HG02981 (cell line): ENCODE measurements at regions not wholly inside any gene's neighbourhood (a gene's known extent, or its start where the extent isn't known, plus 50 kb on each side); places are given as distances from the start of the nearest gene placed in this dataset.
"Not testable (repeated sequence)": the region's sequence is repeated elsewhere in the genome, so short reads cannot be mapped to it uniquely, and the experiment has no call there.

Source experiments
- ATAC-seq: cut with Tn5 transposase; IDR thresholded peaks from one replicate; pipeline ENCODE4 v1.9.1; 2021; ENCODE audit warnings: mild to moderate bottlenecking, moderate library complexity; ENCODE audit not compliant: unreplicated experiment

DNA sequence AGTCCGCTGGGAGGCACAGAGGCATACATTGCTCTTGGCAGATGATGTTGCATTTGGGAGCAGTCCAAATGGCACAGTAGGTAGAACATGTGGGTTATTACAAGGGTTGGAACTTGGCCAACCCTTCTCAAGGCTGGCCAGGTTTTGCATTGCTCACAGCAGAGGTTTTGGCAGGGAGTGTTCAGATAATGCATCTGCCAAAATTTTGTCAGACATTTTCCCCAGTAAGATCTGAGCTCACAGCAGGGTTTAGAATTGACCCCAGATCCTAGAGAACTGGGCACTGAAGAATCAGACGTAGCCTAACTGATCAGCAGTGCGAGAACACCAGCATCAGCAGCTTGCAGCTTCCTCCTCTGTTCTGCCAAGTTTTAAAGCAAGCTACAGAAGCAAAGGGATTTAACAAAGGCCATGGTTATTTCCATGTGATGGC lies 468.8 kb upstream of the KIF2B start:
- ATAC-seq, result no peak

DNA sequence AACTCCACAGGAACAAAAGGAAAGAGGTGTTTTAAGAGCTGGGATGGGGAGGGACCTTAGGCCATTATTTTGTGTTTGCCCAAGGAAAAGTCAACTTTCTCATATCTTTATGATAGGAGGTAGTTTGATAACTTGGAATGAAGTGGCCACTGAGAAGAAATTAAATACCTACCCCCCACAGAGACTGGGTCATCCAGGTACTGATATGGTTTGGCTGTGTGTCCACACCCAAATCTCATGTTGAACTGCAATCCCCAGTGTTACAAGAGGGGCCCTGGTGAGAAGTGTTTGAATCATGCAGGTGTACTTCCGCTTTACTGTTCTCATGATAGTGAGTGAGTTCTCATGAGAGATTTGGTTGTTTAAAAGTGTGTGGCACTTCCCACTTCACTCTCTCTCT lies 477.9 kb upstream of the KIF2B start:
- no peak for ATAC-seq

DNA sequence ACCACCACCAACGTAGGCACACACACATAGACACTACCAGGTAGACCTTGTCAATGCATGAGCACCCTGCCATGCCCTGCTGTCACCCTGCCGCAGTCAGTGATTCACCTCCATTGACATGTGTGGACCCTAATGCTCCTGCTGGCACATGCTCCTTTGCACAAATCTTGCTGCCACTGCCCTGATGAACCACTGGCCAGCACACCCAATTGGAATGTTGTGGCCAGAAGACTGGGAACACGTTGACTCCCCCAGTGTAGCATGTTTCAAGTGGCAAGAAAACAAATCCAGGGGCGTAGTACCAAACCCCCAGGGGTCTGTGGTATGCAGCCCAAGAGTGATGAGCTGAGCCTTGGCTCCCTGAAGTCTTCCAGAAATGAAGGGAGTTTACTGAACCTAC lies 486.4 kb upstream of the KIF2B start:
- ATAC-seq, result no peak

DNA sequence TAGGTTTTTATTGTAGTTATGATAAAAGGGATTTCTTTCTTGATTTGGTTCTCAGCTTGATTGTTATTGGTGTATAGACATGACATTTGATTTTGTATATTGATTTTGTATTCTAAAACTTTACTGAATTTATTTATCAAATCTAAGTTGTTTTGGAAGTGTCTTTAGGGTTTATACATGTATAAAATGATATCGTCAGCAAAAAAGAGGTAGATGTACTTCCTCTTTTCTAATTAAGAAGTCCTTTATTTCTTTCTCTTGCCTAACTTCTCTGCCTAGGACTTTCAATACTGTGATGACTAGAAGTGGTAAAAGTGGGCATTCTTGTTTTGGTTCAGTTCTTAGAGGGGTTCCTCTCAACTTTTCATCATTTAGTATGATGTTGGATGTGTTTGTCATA lies 487.3 kb upstream of the KIF2B start:
- ATAC-seq, result no peak

DNA sequence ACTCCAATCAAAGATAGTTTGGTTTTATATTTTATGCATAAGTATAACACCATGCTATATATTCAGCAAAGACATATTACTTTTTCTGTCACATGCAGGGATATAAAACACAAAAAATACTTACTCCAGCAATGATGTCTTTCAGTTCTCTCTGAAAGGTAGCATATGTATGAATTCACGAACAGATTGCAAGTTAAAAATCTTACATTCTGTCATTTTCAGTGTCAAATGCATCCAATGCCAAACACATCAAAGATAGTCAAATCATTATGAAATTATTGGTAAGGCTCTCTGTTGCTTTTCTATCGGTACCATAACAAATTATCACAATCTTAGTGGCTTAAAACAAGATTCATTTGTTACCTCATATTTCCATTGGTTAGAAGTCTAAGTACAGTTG lies 492.0 kb upstream of the KIF2B start:
- no peak for ATAC-seq

DNA sequence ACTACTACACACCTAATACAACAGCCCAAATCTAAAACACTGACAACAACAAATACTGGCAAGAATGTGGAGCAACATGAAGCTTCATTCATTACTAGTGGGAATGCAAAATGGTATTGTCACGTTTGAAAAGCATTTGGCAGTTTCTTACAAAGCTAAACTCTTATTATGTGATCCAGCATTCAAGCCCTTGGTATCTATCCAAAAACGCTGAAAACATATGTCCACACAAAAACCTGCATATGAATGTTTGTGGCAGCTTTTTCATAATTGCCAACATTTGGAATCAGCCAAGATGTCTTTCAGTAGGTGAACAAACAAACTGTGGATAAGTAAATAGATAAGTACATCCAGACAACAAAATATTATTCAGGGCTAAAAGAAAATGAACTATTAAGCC lies 501.1 kb upstream of the KIF2B start:
- no peak for ATAC-seq

DNA sequence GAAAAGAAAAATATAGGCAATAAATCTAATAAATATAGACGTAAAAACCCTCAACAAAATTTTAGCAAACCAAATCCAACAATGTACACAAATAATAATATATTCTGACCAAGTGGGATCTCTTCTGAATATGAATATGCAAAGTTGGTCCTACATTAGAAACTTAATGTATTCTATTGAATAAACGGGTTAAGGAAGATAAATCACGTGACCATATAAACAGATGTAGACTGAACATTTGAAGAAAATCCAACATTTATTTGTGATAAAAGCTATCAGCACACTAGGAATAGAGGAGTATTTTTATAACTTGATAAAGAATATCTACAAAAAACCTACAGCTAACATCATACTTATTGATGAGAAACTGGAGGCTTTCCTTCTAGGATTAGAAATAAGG lies 502.8 kb upstream of the KIF2B start:
- ATAC-seq, result no peak

DNA sequence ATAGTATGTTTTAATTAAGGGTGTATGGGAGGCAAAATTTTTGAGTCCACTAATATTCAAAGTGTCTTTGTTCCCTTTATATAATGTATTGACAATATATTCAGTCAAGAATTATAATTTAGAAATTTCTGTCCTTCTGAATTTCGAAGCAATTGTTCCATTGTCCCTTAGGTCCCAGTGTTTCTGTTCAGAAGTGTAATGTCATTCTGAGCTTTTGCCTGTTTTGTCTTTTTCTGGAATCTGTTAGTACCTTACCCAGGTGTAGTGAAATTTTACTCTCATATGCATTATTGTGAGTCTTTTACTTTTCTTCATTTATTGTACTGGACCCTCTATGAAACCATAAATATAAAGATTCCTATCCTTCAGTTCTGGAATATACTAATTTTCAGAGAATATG lies 505.7 kb upstream of the KIF2B start:
- no peak for ATAC-seq

DNA sequence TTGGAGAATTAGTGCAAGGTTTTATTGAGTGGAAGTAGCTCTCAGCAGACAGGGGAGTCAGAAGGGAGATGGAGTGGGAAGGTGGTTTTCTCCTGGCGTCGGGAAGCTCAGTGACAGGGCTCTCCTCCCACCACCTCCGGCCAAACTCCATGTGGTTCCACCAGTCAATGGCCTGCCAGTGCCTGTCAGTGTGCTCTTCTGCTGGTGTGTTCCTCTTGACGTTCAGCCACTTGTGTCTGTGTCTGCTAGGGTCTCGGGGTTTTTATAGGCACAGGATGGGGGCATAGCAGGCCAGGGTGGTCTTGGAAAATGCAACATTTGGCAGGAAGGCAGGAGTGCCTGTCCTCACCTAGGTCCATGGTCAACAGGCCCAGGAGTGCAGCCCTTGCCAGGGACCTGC lies 506.7 kb upstream of the KIF2B start:
- no peak for ATAC-seq

DNA sequence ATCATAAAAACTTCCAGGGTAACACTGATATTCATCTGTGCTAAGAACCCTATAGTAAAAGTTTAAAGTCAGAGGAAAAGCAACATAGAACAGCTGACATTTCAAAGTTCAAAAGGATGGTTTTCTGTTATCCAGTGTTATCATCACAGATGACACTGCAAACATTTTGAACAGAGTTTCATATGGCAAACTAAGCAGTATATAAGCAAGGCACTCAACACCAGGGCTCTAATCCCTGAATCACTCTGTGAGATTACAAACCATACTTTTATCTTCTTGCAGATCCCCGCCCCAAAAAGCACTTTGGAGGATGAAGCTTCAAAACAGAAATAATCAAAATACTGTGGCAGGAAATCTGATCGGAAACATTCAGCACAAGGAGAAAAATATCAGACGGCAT lies 508.2 kb upstream of the KIF2B start:
- no peak for ATAC-seq

DNA sequence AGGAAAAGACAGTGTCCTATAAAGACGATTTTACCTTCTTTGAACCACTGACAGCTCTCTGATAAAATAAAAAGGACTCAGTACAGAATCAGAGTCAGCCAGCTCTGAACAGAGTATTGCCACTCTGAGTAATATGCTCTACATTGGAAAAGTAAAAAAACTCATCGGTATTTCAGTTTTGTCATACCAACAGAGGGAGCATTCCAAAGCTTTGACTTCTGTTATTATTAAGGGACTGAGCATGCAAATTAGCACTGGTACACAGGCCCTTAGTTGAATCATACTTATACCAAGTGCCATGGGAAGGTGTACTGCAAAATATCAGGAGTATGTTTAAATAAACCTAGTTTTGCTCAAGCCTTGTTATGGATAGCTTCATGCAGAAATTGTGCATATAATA lies 509.0 kb upstream of the KIF2B start:
- no peak for ATAC-seq

DNA sequence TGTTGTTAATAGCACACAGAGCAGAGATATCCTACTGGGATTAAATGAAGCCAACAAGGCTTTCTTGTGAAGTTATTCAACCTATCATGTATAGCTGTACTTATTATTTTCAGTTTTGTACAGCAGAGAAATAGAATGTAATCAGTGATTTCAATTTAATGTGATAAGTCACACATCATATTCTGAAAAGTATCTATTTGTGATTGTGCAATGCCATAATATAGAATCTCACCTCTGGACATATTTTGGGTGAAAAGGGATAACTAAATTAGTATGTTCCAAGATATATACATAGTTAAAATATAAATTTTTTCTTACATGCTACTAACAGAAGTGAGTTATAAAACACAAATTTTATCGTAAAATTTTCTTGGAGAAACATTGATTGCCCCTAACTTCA lies 544.3 kb upstream of the KIF2B start:
- ATAC-seq, result no peak

DNA sequence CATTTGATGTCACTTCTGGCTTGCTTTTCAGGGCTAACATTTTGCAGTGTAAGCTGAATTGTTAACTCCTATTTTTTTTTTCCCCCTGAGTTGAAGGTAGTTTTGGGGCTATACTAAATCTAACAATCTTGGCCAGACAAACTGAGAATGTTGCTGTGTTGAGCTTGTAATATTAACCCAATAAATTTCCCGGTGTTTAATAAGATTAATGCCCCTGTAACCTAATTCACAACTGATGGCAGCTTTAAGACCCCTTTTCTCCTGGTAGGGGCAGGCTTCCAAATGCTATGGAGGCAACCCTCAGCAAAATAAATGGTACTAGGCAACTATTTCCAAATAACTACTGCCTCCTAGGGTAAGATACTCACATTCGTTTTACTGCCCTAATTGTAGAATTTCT lies 549.6 kb upstream of the KIF2B start:
- no peak for ATAC-seq

DNA sequence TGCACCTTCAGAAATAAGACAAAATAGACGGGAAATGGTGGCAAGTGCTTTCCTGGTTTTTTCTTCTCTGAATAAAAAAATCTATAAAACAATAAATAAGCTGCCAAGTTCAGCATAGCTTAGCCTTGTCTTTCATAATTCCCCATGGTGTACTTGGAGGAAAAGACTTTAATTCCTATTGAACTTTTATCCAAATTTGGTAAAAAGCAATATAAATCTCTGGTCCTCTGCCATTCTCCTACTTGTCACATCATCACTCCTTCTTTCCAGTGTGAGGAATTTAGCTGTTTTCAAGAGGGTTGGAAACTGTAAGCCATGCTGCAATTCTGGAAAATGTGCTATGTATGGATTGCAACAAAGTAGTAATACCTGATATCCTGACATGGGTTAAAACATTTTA lies 551.8 kb upstream of the KIF2B start:
- ATAC-seq, result no peak

DNA sequence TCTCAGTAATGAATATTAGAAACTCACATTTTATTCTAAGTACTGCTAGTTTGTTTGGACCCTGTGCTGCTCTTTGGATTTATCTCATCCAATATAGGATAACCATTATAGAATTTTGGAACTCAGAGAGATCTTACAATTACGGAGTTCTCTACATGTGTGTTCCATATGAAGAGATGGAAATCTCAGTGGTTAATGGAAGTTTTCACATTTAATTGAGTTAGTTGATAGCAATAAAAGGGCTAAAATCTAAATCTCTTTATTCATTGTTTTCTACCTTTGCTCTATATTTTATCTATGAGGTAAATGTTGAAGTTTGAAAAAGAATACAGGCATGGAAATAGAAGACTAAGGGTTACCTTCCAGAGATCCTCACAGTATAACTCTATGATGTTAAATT lies 558.0 kb upstream of the KIF2B start:
- no peak for ATAC-seq

DNA sequence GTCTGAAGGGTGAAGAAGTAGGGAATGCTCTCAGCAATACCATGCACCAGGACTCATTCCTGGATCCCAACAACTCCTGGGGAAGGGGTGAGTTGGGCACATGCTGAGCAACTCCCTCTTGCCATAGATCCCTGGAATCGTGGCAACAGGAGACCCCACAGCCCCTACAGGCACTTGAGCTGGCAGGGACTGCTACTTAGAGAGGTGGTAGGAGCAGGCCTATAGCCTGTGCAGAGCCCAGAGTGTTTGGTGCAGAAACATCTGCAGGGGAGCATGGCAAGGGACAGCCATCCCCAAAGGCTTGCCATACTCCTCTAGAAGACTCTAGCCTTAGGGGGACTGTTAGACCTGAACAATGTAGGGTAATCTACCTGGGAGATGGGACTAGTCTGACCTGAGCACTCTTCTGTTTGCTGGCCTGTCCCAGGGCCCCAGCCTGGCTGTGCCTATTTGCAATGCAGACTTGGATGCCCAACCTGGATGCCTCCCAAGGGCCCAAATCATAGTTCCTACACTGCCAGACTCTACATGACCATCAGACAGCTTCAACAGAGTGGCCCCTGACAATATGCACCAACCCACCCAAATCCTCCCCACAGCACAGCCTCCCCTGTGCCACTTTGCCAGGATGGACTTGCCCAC lies 568.6 kb upstream of the KIF2B start:
- ATAC-seq, result no peak

DNA sequence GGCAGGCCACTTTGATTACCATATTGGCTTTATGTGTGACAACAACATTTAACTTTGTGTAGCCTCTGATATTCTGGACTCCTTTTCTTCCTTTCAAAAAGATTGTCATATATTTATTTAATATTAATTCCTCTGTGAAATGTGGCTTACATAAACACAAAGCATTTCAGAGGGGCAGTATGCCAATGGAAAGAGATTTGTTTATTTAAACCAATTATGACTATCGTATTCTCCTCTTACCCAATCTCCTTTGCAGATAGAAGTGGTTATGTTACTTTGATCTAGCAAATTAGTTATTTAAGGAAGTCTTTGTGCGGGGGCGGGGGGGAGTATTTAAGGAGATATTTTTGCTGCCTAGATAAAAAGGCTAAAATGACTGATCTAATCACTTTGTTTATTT lies 573.7 kb upstream of the KIF2B start:
- ATAC-seq, result no peak

DNA sequence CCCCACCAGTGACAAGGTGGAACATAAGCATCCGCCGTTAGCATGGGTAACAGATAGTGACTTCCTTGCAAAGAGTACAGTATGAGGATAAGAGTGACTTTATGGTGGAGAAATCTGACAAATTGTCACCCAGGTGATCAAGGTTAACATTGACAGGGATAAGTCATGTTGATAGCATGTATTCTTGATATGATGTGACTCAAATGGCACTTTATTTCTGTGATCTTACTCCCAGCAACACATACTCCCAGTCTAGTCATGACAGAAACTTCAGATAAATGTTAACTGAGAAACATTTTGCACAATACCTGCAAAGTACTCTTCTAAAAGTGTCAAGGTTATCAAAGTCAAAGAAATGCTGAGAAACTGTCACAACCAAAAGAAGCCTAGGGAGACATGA lies 588.6 kb upstream of the KIF2B start:
- ATAC-seq, result no peak

DNA sequence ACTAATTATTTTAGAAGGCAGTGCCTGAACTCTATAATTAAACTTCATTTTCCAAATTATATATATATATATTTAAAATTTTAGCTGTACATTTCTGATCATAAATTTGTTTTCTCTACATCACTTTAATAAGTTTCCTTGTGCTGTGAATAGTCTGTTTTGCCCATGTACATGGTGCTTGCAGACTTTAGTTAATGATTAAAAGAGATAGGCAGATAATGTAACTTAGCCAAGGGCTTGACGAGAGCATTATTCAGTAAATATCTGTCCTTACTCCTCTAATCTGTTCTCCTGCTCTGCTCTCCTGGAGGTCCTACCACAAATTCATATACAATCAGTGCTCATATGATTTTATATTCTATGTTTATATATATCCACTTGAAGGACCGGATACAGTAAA lies 595.2 kb upstream of the KIF2B start:
- no peak for ATAC-seq

DNA sequence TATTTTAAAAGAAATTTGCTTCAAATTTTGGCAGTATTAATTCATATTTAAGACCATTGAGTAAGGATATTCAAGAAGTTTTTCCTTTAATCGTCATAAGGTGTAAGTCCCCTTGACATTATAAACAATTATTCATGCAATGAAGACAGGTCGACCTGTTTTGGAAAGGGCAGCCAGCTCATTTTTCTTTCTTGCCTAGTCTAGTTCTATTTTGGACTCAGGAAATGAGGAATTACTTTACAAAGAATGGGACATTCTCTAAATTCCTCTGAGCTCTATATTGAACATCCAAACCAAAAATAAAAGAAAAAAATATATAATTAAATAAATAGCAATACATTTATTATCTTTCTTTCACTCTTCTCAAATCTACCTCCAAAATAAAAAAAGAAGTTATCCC lies 595.6 kb upstream of the KIF2B start:
- no peak for ATAC-seq

DNA sequence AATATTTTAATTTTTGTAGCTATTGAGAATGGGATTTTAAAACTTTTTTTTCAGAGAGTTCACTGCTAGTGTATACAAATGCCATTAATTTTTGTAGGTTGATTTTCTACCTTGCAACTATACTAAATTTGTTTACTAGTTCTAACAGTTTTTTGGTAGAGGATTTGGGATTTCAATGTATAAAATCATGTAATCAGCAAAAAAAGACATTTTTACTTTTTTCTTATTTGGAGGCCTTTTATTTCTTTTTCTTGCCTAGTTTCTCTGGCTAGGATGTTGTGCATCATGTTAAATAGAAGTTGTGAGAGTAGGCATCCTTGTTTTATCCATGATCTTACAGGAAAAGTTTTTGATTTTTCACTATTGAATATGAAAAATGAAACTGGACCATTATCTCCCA lies 602.9 kb upstream of the KIF2B start:
- ATAC-seq, result no peak

DNA sequence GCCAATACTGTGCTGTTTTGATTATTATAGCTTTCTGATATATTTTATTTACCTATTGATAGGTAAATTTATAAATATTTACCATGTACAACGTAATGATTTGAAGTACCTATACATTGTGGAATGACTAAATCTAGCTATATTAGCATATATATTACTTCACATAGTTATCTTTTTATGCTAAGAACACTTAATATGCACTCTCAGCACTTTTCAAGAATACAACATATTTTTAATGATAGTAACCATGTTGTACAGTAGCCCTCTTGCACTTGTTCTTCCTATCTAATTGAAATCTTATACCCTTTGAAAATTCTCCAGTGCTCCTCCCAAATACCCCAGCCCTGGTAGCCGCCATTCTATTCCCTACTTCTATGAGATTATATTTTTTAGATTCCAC lies 604.0 kb upstream of the KIF2B start:
- ATAC-seq, result no peak

DNA sequence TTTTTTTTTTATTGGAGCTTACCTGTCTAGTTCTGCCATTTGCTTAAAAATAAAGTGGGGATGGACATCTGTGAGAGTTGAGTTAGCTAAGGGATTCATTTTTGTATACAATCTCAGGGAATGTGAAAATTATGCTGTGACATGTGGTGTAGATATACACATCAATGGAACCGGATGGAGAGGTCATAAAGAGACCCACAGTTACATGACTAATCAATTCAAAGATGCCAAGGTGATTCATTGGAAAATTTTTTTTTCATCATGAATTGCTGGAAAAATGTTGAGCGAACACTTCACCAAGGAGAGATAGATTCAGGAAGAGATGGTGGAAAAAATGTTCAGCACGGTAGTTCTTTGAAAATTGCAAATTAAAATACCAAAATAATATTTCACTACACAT lies 605.4 kb upstream of the KIF2B start:
- ATAC-seq, result no peak

DNA sequence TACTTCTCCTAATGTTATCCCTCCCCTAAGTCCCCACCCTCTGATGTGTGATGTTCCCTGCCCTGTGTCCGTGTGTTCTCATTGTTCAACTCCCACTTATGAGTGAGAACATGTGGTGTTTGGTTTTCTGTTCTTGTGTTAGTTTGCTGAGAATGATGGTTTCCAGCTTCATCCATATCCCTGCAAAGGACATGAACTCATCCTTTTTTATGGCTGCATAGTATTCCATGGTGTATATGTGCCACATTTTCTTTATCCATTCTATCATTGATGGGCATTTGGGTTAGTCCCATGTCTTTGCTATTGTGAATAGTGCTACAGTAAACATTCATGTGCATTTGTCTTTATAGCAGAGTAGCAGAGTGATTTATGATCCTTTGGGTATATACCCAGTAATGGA lies 613.8 kb upstream of the KIF2B start:
- not testable (repeated sequence) for ATAC-seq
